HG03460 (cell line): ENCODE measurements at regions not wholly inside any gene's neighbourhood (a gene's known extent, or its start where the extent isn't known, plus 50 kb on each side); places are given as distances from the start of the nearest gene placed in this dataset.
"Not testable (repeated sequence)": the region's sequence is repeated elsewhere in the genome, so short reads cannot be mapped to it uniquely, and the experiment has no call there.

Experiments used
- ATAC-seq: cut with Tn5 transposase; IDR thresholded peaks from one replicate; pipeline ENCODE4 v1.9.1; 2021; ENCODE audit not compliant: unreplicated experiment

DNA sequence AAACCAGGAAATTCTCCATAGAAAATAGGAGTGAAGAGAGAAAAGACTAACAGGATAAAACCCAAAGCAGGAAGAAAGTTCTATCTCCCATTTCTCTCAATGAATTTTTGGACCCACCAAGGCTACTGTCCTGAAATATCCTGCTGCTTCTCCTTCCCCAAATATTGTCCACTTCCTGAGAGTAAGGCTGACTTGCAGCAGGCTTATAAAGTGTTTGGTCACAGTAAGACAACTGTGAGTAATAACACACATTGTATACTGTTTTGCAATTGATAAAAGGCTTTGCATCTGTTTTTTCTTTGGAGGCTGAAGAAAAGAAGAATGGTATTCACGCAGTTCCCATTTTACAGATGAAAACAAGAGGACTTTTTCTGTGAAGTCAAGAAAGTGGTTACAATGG, 52.8 kb downstream of the FOXD4L6 start:
- not testable (repeated sequence) for ATAC-seq

DNA sequence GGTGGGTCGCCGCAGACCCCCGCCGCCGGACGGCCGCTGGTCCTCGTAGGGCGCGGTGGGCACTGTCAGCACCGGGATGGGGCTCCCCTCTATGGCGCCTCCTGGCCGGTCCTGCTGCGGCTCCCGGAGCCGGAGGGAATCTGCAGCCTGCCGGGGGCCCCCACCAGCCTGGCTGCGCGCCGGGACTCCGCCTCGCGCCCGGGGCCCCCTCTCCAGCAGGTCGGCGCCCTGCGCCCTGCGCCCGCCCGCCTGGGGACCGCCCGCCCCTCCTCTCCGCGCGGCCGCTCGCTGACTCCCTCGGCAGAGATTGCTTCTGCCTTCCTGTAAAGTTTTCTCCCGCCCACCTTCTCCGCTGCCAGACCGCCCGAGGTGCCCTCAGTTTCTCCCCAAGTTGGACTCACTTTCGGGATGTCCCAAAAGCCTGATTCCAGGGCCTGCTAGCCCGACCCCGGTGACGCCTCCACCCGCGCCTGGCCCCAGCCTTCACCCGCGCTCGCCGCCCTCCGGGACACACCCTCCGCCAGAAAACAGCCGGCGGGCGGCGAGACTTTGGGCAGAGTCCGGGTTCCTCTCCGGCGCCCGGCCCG, 54.0 kb downstream of the FOXD4L6 start:
- peak; percentile 74 for ATAC-seq

DNA sequence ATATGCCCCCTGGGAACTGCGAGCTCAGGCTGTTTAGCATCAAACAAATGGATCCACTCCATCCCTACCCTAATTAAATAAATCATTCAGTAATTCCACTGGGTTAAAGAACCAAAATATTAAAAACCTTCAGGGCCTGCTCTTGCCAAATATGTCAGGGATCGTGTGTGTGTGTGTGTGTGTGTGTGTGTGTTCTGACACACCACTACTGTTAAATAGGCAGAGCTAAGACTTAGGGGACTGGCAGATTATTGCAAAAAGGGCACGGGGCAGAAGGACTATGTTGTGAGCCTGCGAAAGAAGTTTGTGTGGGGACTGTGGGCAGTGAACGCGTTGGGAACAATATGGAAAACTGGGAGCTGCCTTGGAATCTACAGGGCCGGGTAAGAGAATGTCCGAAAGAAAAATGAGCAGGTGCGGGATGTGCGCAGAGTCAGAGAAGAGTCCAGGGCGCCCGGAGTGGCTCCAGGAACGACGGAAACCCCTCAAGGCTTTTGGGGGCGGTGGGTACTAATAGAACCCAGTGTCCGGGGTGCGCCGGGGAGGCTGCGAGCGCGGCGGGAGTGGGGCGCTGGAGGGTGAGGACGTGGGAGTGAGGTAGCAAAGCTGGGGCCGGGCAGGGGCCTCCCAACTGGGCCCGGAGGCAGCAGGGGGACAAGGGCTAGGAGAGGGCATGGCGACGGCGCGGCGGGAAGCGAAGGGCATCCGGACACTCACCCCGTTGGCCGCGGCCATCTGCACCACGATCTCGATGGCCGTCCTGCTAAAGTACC, 54.8 kb downstream of the FOXD4L6 start:
- ATAC-seq: peak; percentile 3

DNA sequence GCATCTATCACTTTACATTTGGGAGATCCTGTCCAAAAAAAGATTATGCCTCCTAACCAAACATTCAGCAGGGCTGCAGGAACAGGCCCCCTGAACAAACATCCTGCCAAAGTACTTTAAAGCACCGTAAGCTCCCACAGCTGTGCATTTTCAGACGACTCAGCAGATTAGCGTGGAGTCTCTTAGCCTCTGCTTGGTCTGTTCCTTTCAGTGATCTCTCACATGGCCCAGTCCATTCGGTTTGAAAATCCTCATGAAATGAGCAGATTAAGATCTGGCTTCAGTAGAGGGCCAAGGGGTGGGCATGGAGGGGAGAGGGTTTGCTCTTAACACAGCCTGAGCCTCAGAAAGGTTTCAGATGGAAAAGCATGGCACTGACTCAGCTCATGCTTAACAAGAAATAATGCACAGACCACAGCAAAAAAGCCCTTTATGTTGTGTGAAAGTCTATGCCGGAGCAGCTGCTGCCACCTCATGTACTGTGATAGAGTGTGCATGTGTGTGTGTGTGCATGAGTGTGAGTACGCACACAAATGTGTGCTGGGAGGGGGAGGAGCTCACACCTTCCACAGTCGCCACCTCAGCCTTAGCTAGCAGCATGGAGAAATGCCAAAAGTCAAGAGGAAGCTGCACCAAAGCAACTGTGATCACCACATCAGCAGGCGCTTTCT, 64.2 kb downstream of the FOXD4L6 start:
- peak; percentile 81 for ATAC-seq

DNA sequence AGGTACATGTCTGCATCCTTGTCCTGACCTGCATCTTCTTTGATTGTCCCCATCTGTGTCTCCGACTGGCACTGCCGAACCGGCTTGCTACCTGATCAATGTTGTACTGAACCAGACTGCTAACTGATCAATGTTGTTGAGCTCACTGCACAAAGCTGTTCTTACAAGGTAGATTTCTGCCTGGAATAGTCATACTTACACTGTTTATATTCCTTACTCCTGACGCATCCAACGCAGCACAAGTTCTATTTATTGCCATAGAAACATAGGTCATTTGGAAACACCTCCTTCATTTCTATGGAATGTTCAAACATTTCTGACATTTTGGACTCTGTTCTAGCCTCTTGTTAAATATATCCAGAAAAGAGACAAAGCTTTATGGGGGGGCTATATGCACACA, 65.2 kb downstream of the FOXD4L6 start:
- not testable (repeated sequence) for ATAC-seq

DNA sequence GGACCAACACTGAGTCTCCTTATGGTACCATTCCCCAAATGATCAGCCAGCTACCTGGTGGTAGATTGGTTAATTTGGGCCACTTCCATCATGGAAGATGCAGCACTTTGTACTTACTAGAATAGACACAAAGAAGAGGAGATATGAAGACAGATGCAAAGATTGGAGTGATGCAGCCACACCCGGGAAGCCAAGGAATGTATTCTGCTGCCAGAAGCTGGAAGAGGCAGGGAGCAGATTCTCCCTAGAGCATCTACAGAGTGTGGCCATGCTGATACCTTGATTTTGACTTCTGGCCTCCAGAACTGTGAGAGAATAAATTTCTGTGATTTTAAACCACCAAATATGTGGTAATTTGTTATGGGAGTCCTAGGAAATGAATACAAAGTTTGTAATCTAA, 68.9 kb downstream of the FOXD4L6 start:
- ATAC-seq: not testable (repeated sequence)

DNA sequence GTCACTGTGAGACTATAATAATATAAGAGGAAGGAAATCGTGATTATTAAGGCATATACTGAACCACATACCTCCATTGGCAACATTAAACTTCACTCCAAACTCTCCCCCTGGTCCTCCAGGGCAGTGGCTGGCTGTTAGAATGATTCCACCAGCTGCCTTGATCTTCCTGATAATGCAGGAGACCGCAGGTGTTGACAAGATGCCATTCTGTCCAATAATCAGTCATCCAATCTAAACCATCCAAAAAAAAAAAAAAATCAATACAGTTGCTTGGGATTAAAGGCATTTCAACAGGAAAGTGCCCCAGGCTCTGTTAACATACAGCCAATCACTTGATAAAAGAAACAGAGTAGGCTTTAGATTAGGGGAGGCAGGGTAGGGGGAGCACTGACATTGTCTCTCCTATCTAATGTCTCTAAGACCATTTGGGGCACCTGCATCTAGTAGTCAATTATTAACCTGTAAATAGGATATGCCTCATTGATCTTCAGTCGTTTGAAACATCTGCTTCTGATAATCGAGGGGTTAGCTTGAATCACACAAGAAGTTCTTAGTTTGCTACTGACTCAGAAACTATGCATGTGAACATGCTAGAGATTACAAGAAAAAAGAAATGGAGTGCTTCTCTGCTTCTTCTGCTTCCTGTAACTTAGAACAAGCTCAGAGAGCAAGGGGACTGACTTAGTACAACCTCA, 74.7 kb downstream of the FOXD4L6 start:
- peak; percentile 78 for ATAC-seq

DNA sequence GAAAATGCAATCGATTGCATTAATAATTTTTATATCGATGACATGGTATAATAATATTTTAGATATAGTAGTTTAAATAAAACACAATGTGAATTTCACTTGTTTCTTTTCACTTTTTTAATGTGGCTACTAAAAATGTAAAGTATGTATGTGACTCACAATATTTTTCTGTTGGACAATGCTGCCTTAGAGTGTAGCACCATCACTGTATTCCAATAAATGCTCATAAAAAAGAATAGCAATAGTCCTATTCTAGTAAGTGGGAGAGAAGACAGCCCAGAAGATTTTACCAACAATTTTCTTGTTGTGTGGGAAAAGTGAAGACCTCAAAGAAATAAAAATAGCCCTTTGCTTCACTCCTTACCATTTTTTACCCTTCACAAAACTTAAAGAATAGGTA, 79.8 kb downstream of the FOXD4L6 start:
- ATAC-seq: not testable (repeated sequence)

DNA sequence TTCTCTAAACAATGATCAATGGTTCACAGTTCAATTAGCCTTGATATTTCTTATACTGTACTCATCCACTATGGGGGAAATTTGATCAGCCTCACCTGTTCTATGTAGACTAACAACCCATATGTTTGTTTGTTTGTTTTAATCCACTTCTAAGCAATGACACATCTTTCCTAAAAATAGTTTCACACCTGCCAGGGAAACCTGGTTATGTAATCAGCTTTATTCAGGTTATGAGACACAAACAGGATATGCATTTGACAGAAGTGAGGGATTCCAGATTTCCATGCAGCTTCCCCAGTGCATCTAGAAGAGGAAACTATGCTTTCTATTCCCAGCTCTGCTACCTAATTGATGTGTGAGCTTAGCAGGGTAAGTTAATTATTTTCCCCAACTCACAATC, 80.7 kb downstream of the FOXD4L6 start:
- ATAC-seq: not testable (repeated sequence)

DNA sequence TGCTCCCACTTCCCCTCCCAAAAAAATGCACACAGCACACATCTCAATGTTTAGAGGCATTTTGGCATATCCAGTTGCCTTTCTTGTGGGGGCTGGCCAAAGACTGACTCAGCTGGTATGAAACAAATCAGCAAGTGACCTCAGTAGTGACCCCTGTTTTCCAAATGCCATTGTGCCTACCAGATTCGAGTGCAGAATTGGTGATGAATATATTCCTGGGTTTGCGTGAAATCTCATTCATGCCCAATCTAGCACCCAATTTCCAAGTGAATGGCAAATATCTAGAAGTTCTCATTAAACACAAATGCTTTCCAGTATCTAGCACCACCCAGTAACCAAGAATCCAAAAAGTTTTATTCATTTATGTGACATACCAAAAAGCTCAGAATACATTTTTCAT, 83.6 kb downstream of the FOXD4L6 start:
- not testable (repeated sequence) for ATAC-seq

DNA sequence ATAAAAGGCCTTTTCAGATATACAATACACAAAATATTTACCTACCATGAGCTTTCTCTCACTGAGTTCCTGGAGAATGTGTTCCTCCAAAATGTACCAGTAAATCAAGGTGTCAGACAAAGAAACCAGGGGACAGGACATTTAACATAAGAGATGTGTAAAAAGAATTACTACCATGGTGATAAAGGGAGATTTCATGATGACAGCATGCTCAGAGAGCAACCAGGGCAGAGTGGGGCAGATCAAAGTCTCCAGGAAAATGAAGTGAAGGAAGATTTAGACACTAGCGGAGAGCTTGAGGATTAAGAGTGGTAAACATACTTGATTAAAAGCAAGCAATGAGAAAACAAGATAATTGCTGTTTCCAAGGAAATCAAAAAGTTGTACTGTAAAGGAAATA, 85.0 kb downstream of the FOXD4L6 start:
- not testable (repeated sequence) for ATAC-seq

DNA sequence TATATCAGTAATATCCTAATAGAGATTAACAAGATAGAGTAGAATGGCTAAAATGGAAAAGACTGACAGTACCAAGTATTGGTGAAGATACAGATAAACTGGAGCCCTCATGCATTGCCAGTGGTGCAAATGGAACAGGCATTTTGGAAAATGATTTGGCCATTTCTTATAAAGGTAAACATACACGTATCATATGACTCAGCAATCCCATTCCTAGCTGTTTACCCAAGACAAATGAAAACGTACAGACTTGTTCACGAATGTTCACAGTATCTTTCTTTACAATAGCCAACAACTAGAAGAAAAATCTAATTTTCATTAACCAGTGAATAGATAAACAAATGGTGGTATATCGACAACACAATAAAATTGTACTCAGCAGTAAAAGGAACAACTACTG, 86.4 kb downstream of the FOXD4L6 start:
- not testable (repeated sequence) for ATAC-seq

DNA sequence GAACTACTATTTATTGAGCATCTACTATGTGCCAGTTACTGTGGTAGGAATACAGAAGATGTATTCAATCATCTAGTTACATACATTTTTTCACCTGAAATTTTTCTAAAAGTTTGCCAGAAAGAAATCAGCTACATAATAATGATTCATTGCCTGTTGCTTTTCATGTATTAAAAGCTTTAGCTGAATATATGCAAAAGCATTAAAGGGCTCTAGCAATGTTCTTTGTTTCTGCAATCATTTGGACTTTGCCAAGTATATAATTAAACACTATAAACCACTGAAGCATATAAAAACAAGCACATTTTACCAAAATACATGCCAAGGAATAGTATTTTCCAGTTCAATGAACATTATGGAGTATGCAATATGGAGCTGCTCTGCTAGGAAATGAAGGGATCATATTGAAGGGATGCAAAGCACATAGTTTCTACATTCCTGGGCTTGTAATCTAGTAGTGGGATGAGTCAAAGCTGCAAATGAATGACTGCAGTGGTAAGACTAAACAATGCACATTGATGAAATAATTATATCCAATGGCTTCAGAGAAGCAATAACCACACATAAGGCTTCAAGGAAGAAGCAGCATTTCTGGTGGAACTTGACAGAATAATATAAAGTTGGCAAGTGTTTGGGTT, 87.7 kb downstream of the FOXD4L6 start:
- not testable (repeated sequence) for ATAC-seq

DNA sequence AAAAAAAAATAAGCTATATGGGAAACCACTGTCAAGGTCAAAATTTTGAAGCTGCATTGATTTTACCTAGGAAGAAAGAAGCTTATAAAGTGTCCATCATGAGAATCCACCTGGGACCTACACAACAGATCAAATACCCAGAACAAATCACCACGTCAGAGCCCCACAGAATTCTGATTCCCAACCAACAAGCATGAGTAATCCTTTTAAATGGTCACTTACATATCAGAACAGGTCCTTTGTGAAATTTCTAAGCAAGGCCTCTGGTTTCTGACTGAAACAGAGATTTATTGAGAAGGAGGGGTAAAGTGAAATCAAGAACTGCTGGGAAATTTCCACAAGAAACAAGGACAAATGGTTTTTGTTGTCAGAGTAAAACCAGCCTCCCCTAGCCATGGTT, 93.2 kb downstream of the FOXD4L6 start:
- ATAC-seq: not testable (repeated sequence)

DNA sequence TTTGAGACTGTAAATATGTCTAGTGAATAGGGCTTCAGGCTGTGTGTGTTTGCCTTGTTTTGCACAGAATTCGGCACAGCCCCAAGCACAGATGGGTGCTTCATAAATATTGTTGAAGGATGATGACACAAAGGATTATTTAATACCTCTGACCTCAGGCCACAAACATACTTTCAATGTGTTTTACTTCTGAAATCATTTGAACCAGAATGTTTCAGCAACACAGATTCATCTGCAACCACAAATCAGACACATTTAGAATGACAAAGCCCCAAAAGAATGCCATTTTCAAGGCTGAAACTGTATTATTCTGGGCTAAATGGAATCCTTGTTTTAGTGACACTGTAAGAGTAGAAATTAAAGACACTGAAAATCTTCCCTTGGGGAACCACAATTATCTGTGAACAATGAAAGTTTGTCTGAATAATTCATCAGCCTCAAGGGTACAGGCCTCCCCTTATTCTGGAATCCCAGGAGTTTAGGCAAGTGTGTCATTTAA, 93.7 kb downstream of the FOXD4L6 start:
- not testable (repeated sequence) for ATAC-seq

DNA sequence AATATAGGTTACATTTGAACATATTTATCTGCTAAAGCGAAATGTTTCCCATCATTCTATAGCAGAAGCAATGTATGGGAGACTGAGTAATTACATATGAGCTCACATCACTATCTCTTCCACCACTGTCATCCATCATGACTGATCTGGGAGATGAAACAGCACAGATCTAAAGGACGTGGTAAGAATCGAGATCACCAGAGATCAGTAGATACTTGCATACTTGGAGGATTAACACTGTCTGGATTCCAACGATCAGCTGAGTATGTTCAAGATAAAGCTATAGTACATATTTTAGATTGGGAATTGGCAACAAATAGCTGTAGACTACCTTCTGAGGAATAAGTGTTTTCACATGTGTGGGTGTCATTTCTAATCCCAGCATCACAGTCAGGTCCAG, 94.6 kb downstream of the FOXD4L6 start:
- ATAC-seq: not testable (repeated sequence)

DNA sequence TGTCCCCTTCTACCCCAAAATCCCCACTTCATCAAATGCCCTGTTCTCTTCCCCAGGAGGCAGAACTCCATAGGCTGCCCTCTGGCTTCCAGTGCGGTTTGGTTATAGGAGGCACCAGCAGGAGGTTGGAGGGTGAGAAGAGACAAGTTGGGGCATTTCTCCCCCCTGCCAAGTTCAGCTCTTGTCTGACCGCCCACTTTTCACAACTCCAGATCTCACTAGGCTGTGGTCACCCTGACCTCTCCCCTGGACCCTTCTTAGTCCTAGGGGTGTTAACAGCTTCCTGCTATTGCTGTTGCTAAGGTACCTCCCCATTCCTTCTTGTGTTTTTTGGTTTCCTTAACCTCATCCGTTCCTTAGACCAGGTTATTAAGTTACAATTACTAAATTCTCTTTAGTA, 95.1 kb downstream of the FOXD4L6 start:
- ATAC-seq: not testable (repeated sequence)

DNA sequence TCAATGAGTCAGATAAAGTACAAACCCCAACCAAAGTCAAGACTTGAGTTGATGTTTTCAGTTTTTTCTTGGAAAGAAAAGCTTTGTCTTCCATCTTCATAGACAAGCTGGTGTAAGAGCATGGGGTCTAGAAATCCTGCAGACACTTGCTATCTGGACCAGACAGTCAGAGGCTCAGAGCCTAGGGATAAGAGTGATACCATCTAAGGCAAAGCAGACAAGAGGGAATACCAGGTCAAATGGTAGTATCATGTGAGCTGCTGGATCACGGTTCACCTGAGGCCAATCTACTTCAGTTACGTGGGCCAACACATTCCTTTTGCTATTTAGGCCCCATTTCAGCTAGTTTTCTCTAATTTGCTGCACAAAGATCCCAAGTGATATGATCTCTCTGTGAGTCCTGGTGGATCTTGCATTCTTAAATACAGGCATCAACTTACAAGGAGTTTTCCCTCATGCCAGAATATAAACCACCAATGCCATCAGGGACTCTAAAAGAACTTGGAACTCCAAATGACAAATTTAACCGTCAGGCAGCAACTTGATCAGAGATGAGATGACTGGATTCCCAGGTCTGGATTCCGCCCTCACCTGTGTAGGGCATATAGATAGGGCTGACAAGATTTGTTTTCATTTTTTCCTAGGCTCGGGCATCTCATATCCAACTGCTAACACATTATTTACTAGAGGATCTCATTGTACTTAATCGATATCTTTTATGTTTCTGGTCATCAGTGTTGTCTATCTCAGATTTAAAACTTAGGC, 101.4 kb downstream of the FOXD4L6 start:
- ATAC-seq: not testable (repeated sequence)

DNA sequence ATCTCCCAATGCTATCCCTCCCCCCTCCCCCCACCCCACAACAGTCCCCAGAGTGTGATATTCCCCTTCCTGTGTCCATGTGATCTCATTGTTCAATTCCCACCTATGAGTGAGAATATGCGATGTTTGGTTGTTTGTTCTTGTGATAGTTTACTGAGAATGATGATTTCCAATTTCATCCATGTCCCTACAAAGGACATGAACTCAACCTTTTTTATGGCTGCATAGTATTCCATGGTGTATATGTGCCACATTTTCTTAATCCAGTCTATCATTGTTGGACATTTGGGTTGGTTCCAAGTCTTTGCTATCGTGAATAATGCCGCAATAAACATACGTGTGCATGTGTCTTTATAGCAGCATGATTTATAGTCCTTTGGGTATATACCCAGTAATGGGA, 106.1 kb downstream of the FOXD4L6 start:
- ATAC-seq: not testable (repeated sequence)
